PC-9 (cell line): ENCODE measurements at regions not wholly inside any gene's neighbourhood (a gene's known extent, or its start where the extent isn't known, plus 50 kb on each side); places are given as distances from the start of the nearest gene placed in this dataset.

Experiments
- BruUV-seq: library from RNA; stranded (reverse); fragments of 400-500 nt; replicated peaks from 2 replicates; lab custom pipeline; 2021; lab: Mats Ljungman, UMichigan
- CTCF ChIA-PET: fragments of 300-600 bp; sonication (Branson Sonifier 250); formaldehyde crosslinking; loops from one replicate; lab custom pipeline; 2022; ENCODE audit warnings: antibody characterized with exemption; lab: Charles Lee
- POLR2A ChIA-PET: fragments of 300-600 bp; sonication (Branson Sonifier 250); formaldehyde crosslinking; loops from one replicate; lab custom pipeline; 2022; ENCODE audit warnings: antibody characterized with exemption; ENCODE audit not compliant: unreplicated experiment; lab: Charles Lee
- DNase-seq, 2 experiments: peaks; one replicate each; pipeline versions ENCODE4 v3.0.0 to v3.0.0-alpha.2; 2015 to 2022; ENCODE audit warnings: mixed read lengths in 1 of 2
- H2AFZ ChIP-seq: fragments of 200-600 bp; sonication (generic); 2 replicates; pipeline ENCODE4 v1.8.1; 2017; ENCODE audit warnings: antibody characterized with exemption
- H3F3A ChIP-seq: fragments of 200-600 bp; sonication (generic); 2 replicates; pipeline ENCODE4 v1.8.1; 2017; ENCODE audit warnings: antibody characterized with exemption, mild to moderate bottlenecking, low read depth; ENCODE audit not compliant: insufficient read depth
- H3K27ac ChIP-seq: fragments of 200-600 bp; sonication (generic); 2 replicates; pipeline ENCODE4 v1.6.1; 2016; ENCODE audit warnings: mixed run types
- H3K27me3 ChIP-seq: fragments of 200-600 bp; sonication (generic); 2 replicates; pipeline ENCODE4 v1.6.1; 2016; ENCODE audit warnings: low read depth, mixed run types; ENCODE audit not compliant: insufficient read depth
- H3K36me3 ChIP-seq: fragments of 200-600 bp; sonication (generic); 2 replicates; pipeline ENCODE4 v1.6.1; 2016; ENCODE audit warnings: low read depth, mixed run types
- H3K4me1 ChIP-seq: fragments of 200-600 bp; sonication (generic); replicated peaks from 2 replicates; pipeline ENCODE4 v1.6.1; 2016; ENCODE audit warnings: mixed run types; ENCODE audit not compliant: insufficient read depth
- H3K4me2 ChIP-seq: fragments of 200-600 bp; sonication (generic); 2 replicates; pipeline ENCODE4 v1.6.1; 2017; ENCODE audit warnings: mixed run types
- H3K4me3 ChIP-seq: fragments of 200-600 bp; sonication (generic); 2 replicates; pipeline ENCODE4 v1.6.1; 2016; ENCODE audit warnings: mixed run types
- H3K79me2 ChIP-seq: fragments of 200-600 bp; sonication (generic); 2 replicates; pipeline ENCODE4 v1.6.1; 2017; ENCODE audit warnings: low read depth, mixed run types
- H3K9me2 ChIP-seq: fragments of 200-600 bp; sonication (generic); 2 replicates; pipeline ENCODE4 v1.8.1; 2017; ENCODE audit warnings: mild to moderate bottlenecking; ENCODE audit not compliant: insufficient read depth
- H3K9me3 ChIP-seq: fragments of 200-600 bp; sonication (generic); 2 replicates; pipeline ENCODE4 v1.8.1; 2016; ENCODE audit warnings: low read depth; ENCODE audit not compliant: insufficient read depth
- H4K20me1 ChIP-seq: fragments of 200-600 bp; sonication (generic); 2 replicates; pipeline ENCODE4 v1.8.1; 2017; ENCODE audit not compliant: insufficient read depth
- EZH2 ChIP-seq: fragments of 200-600 bp; sonication (generic); IDR thresholded peaks from 2 replicates; pipeline ENCODE4 v1.8.0; 2017; ENCODE audit warnings: antibody characterized with exemption, low read depth
- intact Hi-C: fragments of 100-400 bp; cut with micrococcal nuclease; formaldehyde crosslinking; loops from one replicate; pipeline ENCODE4 v1.10.0; 2022; ENCODE audit not compliant: unreplicated experiment
- TF ChIP-seq, protein P1 (sequence below): fragments of 200-600 bp; sonication (generic); conservative IDR thresholded peaks from 2 replicates; pipeline ENCODE4 v1.6.1; 2017; ENCODE audit warnings: mixed run types, antibody characterized with exemption, mild to moderate bottlenecking, moderate library complexity

DNA sequence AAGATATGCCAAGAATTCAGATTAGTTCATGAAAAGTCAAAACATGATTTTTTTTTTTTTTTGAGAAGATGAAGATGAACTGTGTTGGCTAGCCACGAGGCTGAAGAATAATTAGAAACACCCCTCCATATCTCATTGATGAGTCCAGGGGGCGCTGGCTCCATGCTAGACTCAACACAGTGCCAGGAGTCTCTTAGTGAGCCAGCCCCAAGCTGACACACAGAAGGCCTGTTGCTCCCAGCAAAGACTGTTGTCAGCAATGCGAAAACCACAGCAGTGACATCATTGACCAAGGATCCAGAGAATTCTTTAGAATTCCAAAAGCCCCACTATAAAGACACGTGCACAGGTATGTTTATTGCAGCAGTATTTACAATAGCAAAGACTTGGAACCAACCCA lies 185.2 kb downstream of the ANXA2 start:
- TF ChIP-seq, protein P1, sequence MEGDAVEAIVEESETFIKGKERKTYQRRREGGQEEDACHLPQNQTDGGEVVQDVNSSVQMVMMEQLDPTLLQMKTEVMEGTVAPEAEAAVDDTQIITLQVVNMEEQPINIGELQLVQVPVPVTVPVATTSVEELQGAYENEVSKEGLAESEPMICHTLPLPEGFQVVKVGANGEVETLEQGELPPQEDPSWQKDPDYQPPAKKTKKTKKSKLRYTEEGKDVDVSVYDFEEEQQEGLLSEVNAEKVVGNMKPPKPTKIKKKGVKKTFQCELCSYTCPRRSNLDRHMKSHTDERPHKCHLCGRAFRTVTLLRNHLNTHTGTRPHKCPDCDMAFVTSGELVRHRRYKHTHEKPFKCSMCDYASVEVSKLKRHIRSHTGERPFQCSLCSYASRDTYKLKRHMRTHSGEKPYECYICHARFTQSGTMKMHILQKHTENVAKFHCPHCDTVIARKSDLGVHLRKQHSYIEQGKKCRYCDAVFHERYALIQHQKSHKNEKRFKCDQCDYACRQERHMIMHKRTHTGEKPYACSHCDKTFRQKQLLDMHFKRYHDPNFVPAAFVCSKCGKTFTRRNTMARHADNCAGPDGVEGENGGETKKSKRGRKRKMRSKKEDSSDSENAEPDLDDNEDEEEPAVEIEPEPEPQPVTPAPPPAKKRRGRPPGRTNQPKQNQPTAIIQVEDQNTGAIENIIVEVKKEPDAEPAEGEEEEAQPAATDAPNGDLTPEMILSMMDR: 0 out of 2 replicates have a peak, but pooled peaks have one; percentile 20
- no peak for TF ChIP-seq EZH2
- intact Hi-C loops: no loop called here
- no peak overlapping the region for H3K4me3 ChIP-seq
- no peaks in the 10 kb centered on the region for H3K4me1 ChIP-seq
- H3K27ac ChIP-seq: no peak overlapping the region
- POLR2A ChIA-PET: no interaction called here
- no peaks in the 10 kb centered on the region for H3K9me3 ChIP-seq
- no peak overlapping the region for H3K4me2 ChIP-seq
- no peaks in the 10 kb centered on the region for H3K27me3 ChIP-seq
- H3F3A ChIP-seq: no peaks in the 10 kb centered on the region
- CTCF ChIA-PET: interaction anchor here (0.5 to 0.7 kb wide), 2 partner anchors 9 to 10 kb away, joined by 3 read pairs; no protein-coding TSS in a partner anchor
- no peaks in the 10 kb centered on the region for H3K36me3 ChIP-seq
- H3K79me2 ChIP-seq: no peaks in the 10 kb centered on the region
- H2AFZ ChIP-seq: no peak overlapping the region
- no TSS peak for BruUV-seq
- DNase-seq: peak in 1 of 2 experiments; percentile 2
- H4K20me1 ChIP-seq: no peaks in the 10 kb centered on the region
- no peaks in the 10 kb centered on the region for H3K9me2 ChIP-seq

DNA sequence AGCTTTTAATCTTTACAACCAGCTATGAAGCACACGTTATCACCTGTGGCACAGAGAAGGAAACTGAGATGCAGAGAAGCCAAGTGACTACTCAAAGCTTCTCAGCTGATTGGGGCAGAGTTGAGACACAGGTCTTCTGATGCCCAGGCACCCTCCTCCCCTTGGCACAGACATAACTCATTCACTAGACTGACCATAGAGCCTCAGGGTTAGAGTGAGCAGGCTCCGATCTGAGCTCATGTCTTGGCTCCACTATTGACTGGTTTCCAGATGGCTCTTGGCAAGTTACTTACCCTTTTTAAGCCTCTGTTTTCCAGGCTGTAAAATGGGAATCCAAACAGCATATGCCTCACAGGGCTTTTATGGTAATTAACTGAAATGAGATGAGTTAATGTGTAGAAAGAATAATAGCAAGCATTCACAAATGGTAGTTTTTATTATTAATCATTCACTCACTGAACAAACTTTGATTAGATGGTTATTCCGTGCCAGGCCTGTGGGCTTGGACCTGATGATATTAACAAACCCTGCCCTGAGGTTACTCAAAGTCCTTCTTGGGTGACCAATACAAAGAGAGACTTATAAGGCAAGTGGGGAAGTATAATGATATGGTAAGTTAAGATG lies 184.3 kb downstream of the ANXA2 start:
- Histone ChIP-seq H3K4me2 (no peak overlapping the region), H3K36me3 (no peaks in the 10 kb centered on the region), H3K9me3 (no peaks in the 10 kb centered on the region), H3K27ac (no peak overlapping the region), H3K27me3 (no peaks in the 10 kb centered on the region), H3K79me2 (no peaks in the 10 kb centered on the region), H3F3A (no peaks in the 10 kb centered on the region), H3K4me1 (no peaks in the 10 kb centered on the region), H3K9me2 (no peaks in the 10 kb centered on the region), H2AFZ (no peak overlapping the region), H3K4me3 (no peak overlapping the region), H4K20me1 (no peaks in the 10 kb centered on the region)
- ChIA-PET CTCF (no interaction called here), POLR2A (interaction anchor here (0.5 to 0.7 kb wide), 2 partner anchors 14 to 295 kb away, joined by 5 to 6 read pairs; no protein-coding TSS in a partner anchor)
- no peak for DNase-seq
- BruUV-seq: no TSS peak
- intact Hi-C loops: no loop called here
- TF ChIP-seq EZH2: no peak
- TF ChIP-seq, protein P1: no peak

DNA sequence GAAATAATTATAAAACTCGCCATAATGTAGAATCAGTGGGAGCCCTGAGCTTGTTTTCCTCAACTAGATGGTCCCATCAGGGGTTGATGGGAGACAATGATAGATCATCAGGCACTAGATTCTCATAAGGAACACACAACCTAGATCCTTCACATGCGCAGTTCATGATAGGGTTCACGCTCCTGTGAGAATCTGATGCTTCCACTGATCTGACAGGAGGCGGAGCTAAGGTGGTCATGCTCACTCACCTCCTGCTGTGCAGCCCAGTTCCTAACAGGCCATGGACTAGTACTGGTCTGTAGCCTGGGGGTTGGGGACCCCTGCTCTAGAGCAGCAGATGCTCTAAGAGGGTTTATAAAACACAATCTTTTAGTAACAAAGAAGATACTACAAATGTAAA lies 183.6 kb downstream of the ANXA2 start:
- intact Hi-C loops: no loop called here
- DNase-seq: no peak
- ChIA-PET POLR2A (no interaction called here), CTCF (no interaction called here)
- Histone ChIP-seq H3F3A (no peaks in the 10 kb centered on the region), H3K4me2 (no peak overlapping the region), H2AFZ (no peak overlapping the region), H3K4me3 (no peak overlapping the region), H3K79me2 (no peaks in the 10 kb centered on the region), H3K9me2 (no peaks in the 10 kb centered on the region), H4K20me1 (no peaks in the 10 kb centered on the region), H3K27ac (no peak overlapping the region), H3K4me1 (no peaks in the 10 kb centered on the region), H3K9me3 (no peaks in the 10 kb centered on the region), H3K27me3 (no peaks in the 10 kb centered on the region), H3K36me3 (no peaks in the 10 kb centered on the region)
- TF ChIP-seq, protein P1: no peak
- no peak for TF ChIP-seq EZH2
- no TSS peak for BruUV-seq
